ENCODE measurements at regions not wholly inside any gene's neighbourhood (a gene's known extent, or its start where the extent isn't known, plus 50 kb on each side); places are given as distances from the start of the nearest gene placed in this dataset.

DNA sequence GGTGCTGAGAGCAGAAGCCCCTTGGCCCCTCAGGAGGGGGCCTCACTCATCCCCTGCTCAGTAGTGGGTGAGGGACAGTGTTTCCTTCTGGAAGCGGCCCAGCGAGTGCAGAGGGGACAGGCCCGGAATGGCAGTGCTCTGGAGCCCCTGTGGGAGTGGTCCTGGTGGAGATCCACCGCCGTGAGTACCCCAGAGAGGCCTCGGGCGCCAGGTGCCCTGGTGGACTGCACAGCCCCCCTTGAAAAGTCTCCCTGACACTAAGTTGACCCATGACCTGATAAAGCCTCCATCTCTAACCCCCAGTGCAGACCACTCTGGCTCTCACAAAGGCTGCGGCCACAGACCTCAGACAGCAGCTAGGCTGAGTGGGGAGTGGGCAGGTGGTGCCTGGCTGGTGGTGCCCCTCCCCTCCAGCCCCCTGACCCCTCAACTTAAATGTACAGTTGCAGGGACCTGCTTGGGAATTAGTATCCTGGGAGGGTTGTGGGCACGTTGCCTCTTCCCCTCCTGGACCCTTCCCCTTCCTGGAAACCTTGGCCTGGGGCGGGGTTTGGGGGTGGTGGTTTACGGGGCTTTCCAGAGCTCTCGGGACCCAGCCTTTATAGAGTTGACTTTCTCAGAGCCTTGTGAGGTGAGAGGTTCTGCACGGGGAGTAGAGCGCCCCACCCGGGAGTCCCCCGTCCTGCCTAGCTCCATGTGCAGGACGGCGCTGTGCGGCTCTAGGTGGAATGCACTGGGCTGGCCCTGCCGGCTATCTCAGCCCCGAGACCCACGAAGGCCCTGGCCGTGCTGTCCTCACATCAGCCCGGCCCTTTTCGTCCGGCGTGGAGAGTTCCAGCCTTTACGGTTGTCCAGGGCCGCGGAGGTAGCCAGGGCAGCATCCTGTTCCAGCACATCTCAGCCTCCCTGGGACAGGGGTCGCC lies 62.7 kb downstream of the RTP5 start:
- H3K36me3 ChIP-seq (ENCODE audit: control insufficient read depth in 1 of 2, insufficient read depth in 2 of 2, low read length in 2 of 2), result no peaks in the 10 kb centered on the region
- H3K27me3 ChIP-seq (ENCODE audit: insufficient read depth, low read length), result no peaks in the 10 kb centered on the region
- H3K9me3 ChIP-seq (ENCODE audit: control insufficient read depth in 1 of 2, insufficient read depth in 1 of 2, low read depth in 1 of 2, low read length in 2 of 2), result no peaks in the 10 kb centered on the region
- H3K9ac ChIP-seq (ENCODE audit: low read length), result no peak overlapping the region
- intact Hi-C loops (cut with micrococcal nuclease), result no loop called here
- no peaks in the 10 kb centered on the region for H3K9me2 ChIP-seq (ENCODE audit: insufficient read depth)
- no peak overlapping the region for H2AFZ ChIP-seq (ENCODE audit: low read depth, low read length, poor library complexity, severe bottlenecking)
- ChIA-PET RAD21 (ENCODE audit: low non-redundant PET in 1 of 2, low total read pairs in 2 of 2, uncharacterized antibody in 2 of 2, unreplicated experiment in 2 of 2) (no interaction called here), POLR2A (no interaction called here), CTCF (interaction anchor here (1.2 kb wide), 2 partner anchors 12 to 18 kb away, joined by 3 read pairs; no protein-coding TSS in a partner anchor)
- no peak overlapping the region for H3K27ac ChIP-seq (ENCODE audit: low read depth, low read length)
- ATAC-seq (no peak), DNase-seq (ENCODE audit: low read depth, low spot score) (no peak)
- no peak overlapping the region for H3K4me3 ChIP-seq (replicated peaks in 1 of 2; ENCODE audit: low read depth in 1 of 2, low read length in 2 of 2)
- no TSS peak for BruUV-seq (replicated peaks)
- TF ChIP-seq ZFX (IDR thresholded peaks at IDR 0.05), result no peak
- TF ChIP-seq ELF1 (IDR thresholded peaks at IDR 0.05; ENCODE audit: borderline replicate concordance, low read depth), result no peak
- no peak for TF ChIP-seq ZNF274 (IDR thresholded peaks at IDR 0.05; ENCODE audit: low read depth, low read length)
- no peak for TF ChIP-seq RAD21 (IDR thresholded peaks at IDR 0.05; ENCODE audit: low read depth)
- no peak for TF ChIP-seq JUND (IDR thresholded peaks at IDR 0.05)
- no peak for TF ChIP-seq SP1 (IDR thresholded peaks at IDR 0.05; ENCODE audit: low read depth)
- no peak for TF ChIP-seq EZH2 (IDR thresholded peaks at IDR 0.05)
- no peak for TF ChIP-seq FOSL1 (IDR thresholded peaks at IDR 0.05; ENCODE audit: low read depth)
- TF ChIP-seq TCF7L2 (IDR thresholded peaks at IDR 0.05; ENCODE audit: borderline replicate concordance, extremely low read depth, insufficient read depth, insufficient read length), result no peak
- no peak for TF ChIP-seq SIN3A (IDR thresholded peaks at IDR 0.05; ENCODE audit: low read depth)
- no peak for TF ChIP-seq POLR2AphosphoS5 (IDR thresholded peaks at IDR 0.05; ENCODE audit: low read depth, low read length)
- H3K4me2 ChIP-seq (ENCODE audit: low read length), result no peak overlapping the region
- no peaks in the 10 kb centered on the region for H4K20me1 ChIP-seq (ENCODE audit: insufficient read depth)
- no peaks in the 10 kb centered on the region for H3K79me2 ChIP-seq (ENCODE audit: insufficient read depth, low read length)
- peaks cover 10 to 11% of the 10 kb centered on the region in 2 experiments for H3K4me1 ChIP-seq (ENCODE audit: control insufficient read depth in 1 of 2, insufficient read depth in 2 of 2, low read length in 2 of 2)

DNA sequence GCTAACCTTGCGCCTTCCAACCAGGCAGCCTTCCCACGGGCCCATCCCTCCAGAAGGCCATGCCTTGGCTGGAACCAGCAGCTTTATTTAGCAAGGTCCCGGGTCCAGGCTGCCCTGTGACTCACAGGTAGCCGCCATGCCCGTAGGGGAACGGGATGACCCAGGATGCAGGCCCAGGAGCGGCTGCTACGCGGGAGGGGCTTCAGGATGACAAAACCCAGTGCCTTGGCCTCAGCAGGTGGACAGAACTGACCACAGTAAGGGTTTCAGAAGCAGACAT lies 63.3 kb downstream of the RTP5 start:
- ChIA-PET CTCF (interaction anchor here (1.2 kb wide), 2 partner anchors 12 to 18 kb away, joined by 3 read pairs; no protein-coding TSS in a partner anchor), RAD21 (ENCODE audit: low non-redundant PET in 1 of 2, low total read pairs in 2 of 2, uncharacterized antibody in 2 of 2, unreplicated experiment in 2 of 2) (no interaction called here), POLR2A (no interaction called here)
- Histone ChIP-seq H3K4me1 (ENCODE audit: control insufficient read depth in 1 of 2, insufficient read depth in 2 of 2, low read length in 2 of 2) (peaks cover 10 to 11% of the 10 kb centered on the region in 2 experiments), H3K27me3 (ENCODE audit: insufficient read depth, low read length) (no peaks in the 10 kb centered on the region), H2AFZ (ENCODE audit: low read depth, low read length, poor library complexity, severe bottlenecking) (no peak overlapping the region), H4K20me1 (ENCODE audit: insufficient read depth) (no peaks in the 10 kb centered on the region), H3K9ac (ENCODE audit: low read length) (no peak overlapping the region), H3K36me3 (ENCODE audit: control insufficient read depth in 1 of 2, insufficient read depth in 2 of 2, low read length in 2 of 2) (no peaks in the 10 kb centered on the region), H3K9me3 (ENCODE audit: control insufficient read depth in 1 of 2, insufficient read depth in 1 of 2, low read depth in 1 of 2, low read length in 2 of 2) (no peaks in the 10 kb centered on the region), H3K4me3 (replicated peaks in 1 of 2; ENCODE audit: low read depth in 1 of 2, low read length in 2 of 2) (no peak overlapping the region), H3K79me2 (ENCODE audit: insufficient read depth, low read length) (no peaks in the 10 kb centered on the region), H3K4me2 (ENCODE audit: low read length) (no peak overlapping the region), H3K27ac (ENCODE audit: low read depth, low read length) (no peak overlapping the region), H3K9me2 (ENCODE audit: insufficient read depth) (no peaks in the 10 kb centered on the region)
- ATAC-seq (no peak), DNase-seq (ENCODE audit: low read depth, low spot score) (no peak)
- intact Hi-C loops (cut with micrococcal nuclease), result no loop called here
- TF ChIP-seq TCF7L2 (IDR thresholded peaks at IDR 0.05; ENCODE audit: borderline replicate concordance, extremely low read depth, insufficient read depth, insufficient read length) (no peak), EZH2 (IDR thresholded peaks at IDR 0.05) (no peak), YY1 (IDR thresholded peaks at IDR 0.05; ENCODE audit: extremely low read depth, insufficient replicate concordance, low read depth, low read length) (no peak), POLR2A (IDR thresholded peaks at IDR 0.05; ENCODE audit: borderline replicate concordance, extremely low read depth, insufficient read depth, insufficient read length) (no peak), JUND (IDR thresholded peaks at IDR 0.05) (no peak), ZNF274 (IDR thresholded peaks at IDR 0.05; ENCODE audit: low read depth, low read length) (no peak), FOSL1 (IDR thresholded peaks at IDR 0.05; ENCODE audit: low read depth) (no peak), CEBPB (IDR thresholded peaks at IDR 0.05; ENCODE audit: low read depth) (no peak), SP1 (IDR thresholded peaks at IDR 0.05; ENCODE audit: low read depth) (no peak)
- TF ChIP-seq, protein P1, sequence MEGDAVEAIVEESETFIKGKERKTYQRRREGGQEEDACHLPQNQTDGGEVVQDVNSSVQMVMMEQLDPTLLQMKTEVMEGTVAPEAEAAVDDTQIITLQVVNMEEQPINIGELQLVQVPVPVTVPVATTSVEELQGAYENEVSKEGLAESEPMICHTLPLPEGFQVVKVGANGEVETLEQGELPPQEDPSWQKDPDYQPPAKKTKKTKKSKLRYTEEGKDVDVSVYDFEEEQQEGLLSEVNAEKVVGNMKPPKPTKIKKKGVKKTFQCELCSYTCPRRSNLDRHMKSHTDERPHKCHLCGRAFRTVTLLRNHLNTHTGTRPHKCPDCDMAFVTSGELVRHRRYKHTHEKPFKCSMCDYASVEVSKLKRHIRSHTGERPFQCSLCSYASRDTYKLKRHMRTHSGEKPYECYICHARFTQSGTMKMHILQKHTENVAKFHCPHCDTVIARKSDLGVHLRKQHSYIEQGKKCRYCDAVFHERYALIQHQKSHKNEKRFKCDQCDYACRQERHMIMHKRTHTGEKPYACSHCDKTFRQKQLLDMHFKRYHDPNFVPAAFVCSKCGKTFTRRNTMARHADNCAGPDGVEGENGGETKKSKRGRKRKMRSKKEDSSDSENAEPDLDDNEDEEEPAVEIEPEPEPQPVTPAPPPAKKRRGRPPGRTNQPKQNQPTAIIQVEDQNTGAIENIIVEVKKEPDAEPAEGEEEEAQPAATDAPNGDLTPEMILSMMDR (IDR thresholded peaks at IDR 0.05 in 2 of 3, conservative IDR thresholded peaks at IDR 0.05 in 1 of 3; ENCODE audit: borderline replicate concordance in 1 of 3, insufficient read depth in 1 of 3, low read depth in 2 of 3, low read length in 2 of 3), result no peak
- TF ChIP-seq, protein P2, sequence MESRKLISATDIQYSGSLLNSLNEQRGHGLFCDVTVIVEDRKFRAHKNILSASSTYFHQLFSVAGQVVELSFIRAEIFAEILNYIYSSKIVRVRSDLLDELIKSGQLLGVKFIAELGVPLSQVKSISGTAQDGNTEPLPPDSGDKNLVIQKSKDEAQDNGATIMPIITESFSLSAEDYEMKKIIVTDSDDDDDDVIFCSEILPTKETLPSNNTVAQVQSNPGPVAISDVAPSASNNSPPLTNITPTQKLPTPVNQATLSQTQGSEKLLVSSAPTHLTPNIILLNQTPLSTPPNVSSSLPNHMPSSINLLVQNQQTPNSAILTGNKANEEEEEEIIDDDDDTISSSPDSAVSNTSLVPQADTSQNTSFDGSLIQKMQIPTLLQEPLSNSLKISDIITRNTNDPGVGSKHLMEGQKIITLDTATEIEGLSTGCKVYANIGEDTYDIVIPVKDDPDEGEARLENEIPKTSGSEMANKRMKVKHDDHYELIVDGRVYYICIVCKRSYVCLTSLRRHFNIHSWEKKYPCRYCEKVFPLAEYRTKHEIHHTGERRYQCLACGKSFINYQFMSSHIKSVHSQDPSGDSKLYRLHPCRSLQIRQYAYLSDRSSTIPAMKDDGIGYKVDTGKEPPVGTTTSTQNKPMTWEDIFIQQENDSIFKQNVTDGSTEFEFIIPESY (IDR thresholded peaks at IDR 0.05; ENCODE audit: extremely low read depth, insufficient replicate concordance, low read length), result no peak
- no TSS peak for BruUV-seq (replicated peaks)
